HG03342 (cell line): ENCODE measurements at regions not wholly inside any gene's neighbourhood (a gene's known extent, or its start where the extent isn't known, plus 50 kb on each side); places are given as distances from the start of the nearest gene placed in this dataset.

Experiments used
- ATAC-seq: cut with Tn5 transposase; IDR thresholded peaks from one replicate; pipeline ENCODE4 v1.9.1; 2021; ENCODE audit warnings: mild to moderate bottlenecking, moderate library complexity; ENCODE audit not compliant: unreplicated experiment

DNA sequence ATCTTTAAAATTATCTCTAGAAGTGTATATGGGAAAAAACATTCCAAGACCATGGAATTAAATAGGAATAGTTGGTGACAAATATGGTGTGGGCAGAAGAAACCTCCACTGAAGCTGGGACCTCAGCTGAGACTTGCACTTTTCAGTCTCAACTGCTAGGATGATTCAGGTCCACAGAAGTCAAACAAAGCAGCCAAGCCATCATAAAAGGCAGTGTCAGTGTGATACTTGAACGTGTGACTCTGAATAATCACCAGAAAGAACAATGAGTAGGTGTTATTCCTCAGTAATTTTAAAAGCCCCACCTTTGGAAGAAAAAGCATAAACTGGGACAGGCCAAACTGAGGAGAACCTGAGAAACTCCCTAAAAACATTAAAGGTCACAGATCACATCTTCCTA lies 90.7 kb downstream of the ZNF281 start:
- ATAC-seq = no peak

DNA sequence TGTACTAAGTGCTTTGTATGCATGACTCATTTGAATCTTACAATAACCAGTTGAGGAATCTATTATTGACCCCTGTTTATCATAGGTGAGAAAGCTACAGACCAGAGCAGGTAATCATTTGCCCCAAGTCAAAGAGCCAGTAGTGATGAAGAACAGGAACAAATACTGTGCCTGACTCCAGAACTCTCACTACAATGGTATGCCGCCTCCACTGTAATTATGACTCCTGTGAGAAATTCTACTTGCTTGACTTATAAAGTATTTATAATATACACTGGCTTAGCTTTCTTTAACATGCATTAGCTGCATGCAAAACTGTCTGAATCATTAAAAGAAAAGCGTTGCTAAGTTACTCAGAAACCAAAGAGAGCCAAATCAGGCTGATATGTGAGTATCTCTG lies 92.6 kb downstream of the ZNF281 start:
- no peak for ATAC-seq

DNA sequence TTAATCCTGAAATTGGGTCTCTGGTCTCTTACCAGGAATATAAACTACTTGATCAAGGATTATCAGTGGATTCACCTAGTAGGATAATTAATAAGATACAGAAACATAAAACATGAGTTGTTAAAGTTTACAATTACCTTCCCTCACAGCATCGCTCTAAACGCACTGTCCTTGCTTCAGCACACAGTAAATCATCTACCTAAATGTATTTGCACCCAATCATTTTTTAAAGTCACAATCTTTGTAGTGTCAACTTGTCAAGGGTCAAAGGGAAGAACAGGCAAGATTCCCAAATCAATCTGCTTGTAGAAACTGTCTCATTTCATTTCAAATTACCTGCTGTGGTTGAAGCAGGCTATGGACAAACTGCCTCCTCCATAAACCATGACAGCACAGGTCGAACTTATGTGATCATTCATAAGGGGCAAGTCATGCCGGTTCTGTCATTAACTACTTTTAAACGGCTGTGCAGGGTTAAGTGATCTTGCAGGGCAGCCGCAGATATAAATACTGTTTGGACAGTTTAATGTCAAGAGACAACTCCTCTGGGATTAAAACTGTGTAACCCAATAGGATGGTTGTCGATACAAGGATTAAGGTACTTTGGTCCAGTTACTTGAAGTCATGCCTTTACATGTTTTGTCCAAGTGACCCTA lies 93.6 kb downstream of the ZNF281 start:
- ATAC-seq = no peak

DNA sequence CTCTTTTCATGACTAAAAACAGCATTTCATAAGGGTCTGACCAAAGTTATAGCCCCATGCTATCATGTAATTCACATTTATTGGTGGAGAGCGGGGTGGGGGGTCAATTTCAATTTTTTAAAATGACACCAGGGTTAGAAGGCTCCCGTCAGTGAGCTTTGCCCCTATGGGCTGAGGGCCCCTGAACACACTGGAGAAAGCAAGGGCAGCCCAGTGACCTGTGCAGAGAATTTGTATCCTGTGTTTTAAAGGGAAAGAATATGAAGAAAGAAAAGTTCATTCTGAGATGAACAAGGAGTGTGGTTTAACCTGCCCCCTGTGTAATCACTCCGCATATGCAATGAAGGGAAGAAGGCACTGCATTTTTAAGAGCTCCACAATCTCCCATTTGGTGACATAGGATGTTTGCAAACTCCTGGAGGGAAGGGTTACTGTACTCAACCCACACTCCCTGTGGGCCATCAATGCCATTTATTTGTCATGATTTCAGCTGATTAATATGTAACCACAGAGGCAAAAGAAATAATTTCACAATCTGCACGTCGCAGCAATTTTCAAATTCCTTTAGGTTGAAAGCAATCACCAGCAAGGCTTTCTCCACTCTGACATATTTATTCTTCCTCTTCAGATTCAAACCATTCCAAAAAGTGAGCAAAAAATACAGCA lies 95.6 kb downstream of the ZNF281 start:
- no peak for ATAC-seq

DNA sequence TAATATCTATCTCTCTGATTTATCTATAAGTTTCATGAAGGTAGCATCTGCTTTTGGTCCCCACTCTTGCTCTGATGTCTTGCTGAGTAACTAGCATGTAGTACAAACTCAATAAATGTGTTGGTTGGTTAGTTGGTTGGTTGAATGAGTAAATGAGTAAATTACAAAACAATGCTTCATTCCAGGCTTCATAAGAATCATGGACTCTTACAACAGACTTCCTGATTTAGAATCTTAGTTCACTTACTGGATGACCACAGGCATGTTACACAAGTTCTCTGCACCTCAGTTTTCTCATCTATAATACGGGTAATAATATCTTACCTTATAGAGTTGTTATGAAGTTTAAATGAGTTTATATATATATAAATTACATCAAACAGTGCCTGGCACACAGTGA lies 98.6 kb downstream of the ZNF281 start:
- ATAC-seq = no peak

DNA sequence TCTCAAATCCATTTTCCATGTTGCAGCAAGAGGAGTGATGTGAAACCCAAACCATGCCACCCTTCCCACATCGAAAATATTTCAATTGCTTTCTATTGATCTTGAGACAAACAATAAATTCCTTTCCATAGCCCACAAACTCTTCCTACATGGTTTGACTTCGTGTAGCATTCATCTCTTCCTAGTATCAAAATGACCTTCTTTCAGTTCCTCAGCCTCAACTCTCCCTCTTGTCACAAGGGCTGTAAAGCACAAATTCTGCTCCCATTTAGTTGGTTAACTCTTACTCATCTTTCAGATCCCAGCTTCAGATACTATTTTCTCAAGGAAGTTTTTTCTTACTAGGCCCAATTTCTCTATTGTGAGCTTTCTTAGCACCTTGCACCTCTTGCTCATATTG lies 99.0 kb downstream of the ZNF281 start:
- ATAC-seq = no peak

DNA sequence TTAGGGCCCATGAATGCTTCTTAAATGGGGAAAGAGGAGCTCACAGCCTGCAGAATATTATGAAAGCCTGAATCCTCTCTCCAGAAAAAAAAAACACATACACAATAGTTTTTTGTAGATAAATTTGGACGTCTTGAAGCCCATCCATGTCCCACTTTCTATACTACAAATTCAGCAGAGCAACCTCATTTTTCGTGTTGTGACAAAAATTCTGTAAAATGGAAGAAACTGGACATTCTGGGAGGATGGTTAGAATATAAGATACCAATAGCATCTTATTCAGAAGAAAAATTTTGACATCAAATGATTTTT lies 102.1 kb downstream of the ZNF281 start:
- ATAC-seq = no peak

DNA sequence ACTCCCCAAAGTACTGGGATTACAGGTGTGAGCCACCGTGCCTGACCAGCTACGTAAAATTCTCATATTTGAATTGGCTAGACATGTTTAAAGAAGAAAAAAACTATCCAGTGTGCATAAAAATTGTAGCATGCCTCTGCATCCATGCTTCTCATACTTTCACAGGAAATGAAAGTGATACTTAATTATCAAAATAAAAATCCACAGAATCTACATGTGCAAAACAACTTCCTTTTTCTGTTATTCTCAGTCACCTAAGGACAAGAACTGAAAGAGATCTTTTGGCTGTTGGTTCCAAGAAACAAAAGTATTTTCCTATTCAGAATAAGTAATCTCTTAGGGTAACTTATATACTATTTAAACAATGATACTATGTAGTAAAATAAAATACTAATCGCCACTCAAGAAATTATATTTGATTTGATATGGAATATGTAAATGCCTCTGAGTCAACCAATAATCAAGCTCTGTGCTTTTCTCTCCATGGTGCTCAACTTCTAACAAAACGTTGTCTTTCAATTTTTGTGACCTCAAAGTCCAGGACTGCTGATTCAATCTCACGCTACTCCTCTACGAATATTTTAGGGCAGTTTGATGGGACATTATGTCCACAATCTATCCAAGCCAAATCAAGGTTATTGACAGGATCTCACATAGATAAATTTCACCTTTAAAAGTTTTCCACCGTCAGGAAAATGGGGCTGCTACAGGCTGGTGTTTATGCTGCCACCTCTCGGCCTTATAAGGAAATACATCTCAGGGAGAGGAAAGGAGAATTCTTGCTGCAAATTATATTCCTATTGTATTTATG lies 102.7 kb downstream of the ZNF281 start:
- ATAC-seq = peak; percentile 64

DNA sequence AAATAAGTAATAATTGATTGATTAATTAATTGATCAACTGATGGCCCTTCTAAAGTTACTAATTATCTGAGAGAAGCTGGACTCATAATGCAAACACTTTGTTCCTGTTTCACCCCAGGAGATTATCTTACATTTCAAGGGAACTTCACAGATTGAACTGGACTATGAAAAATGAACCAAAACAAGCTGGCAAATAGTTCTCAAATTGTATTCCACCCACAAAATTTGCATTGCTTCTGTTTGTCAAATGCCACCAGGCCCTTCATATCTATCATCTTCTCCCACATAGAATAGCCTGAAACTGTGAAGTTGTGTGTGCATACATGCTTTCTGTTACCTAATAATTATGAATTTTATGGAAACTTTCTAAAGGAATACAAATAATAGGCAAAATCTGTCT lies 104.0 kb downstream of the ZNF281 start:
- no peak for ATAC-seq

DNA sequence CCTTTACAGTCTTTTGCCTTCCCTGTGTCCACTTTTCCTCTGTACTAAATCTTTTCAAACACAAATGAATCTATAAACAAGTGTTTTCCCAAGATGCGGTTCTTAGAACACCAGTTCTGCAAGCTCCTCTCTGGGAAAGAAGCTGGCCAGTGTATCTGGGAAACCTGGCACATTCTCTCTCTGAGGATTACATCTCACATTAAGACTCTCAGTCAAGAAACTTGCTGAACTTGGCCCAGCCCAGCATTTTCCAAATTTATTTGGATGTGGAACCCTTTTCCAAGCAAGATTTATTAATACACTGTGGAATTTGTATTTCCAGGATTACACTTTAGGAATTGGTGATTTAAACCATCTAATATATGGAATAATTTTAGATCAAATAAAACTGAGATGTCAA lies 105.7 kb downstream of the ZNF281 start:
- no peak for ATAC-seq

DNA sequence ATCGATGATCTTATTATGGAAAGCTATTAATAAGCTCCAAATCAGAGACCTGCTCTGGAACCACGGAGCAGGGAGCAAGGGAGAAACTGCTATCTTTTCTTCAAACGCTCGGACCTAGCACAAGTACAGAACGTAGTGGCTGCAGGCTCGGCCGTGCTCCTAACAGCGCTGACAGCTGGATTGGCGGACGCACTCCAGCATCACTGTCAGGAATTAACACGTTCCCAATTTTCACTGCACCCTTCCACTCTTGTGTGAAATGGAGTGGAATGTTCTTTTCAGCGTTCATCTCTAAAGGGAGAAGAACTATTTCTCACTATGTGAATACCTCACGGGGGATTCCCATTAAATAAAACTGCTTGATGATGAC lies 106.9 kb downstream of the ZNF281 start:
- no peak for ATAC-seq

DNA sequence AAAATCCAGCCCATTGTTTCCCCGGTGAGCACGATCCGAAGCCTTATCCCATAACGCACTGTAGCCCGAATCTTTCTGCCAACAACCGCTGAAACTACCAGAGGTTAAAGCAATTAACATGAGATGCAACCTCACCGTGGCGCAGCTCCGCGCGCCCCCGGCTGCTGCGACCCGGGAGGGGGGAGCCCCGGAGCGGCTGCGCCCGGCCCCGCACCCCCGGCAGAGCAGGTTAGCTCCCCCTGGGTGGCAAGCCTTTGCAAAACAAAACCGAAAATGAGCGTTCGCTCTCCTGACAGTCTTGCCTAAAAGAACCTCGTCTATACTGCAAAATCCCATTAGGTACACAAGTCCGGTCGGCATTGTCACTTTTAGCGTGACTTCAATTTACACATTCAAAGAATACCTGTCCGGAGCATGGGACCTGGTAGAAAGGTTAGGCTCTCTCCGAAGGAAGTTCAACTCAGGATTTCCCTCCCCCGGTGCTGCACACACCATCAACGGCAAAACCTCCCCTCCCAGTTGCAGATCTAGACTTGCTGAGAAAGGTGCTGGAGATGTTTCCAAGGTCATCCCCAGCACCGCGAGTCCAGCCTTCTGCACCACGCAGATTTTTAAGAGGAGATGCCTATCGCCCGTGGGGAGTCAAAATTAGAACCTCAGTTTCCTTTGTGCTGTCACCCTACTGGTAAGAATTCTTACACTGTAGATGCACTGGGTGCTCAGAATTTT lies 107.5 kb downstream of the ZNF281 start:
- peak; percentile 67 for ATAC-seq

DNA sequence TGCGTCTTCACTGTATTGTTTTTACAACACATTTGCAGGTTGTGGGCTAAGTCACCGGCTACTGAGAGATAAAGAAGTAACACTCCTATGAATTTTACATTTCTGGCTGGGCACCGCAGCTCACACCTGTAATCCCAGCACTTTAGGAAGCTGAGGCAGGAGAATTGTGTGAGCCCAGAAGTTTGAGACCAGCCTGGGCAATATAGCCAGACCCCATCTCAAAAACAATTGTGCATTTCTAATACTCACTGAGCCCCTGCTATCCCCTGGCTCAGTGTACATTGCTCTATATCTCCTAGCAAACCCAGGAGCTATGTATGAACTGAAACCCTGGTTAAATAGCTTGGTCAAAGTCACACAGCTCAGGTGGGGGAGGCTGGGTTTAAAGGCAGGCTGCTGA lies 108.7 kb downstream of the ZNF281 start:
- ATAC-seq = no peak

DNA sequence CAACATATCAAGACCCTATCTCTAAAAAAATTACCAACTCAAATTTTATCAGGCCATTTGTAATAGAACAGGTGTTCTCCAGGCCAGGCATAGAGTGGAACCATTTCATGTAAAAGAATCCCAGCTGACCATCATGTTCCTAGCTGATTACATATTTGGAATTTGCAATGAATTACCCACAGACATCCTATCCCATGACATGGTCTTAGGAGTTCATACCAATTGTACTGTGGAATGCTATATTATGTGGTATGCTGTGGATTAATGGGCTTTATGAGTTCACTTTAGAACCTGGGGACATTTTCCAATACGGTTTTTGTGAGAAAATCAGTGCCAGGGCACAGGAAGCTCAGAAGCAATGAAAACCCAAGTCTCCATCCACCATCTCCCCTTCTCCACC lies 110.3 kb downstream of the ZNF281 start:
- no peak for ATAC-seq

DNA sequence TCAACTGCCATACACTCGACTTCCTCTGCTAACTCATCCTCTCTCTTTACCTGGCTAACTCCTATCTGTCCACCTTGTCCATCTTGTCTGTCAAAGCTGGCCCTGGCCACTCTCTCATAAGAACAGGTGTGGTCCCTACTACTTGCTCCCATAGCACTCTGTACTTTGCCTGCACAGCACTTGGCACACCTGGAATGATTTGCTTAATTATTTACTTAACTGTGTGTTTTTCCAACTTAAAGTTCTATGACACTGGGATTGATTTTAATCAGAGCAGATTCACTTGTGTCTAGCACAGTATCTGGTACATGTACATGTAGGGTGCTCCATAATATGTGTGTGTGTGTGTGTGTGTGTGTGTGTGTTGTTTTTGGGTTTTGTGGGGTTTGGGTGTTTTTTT lies 111.6 kb downstream of the ZNF281 start:
- ATAC-seq = no peak

DNA sequence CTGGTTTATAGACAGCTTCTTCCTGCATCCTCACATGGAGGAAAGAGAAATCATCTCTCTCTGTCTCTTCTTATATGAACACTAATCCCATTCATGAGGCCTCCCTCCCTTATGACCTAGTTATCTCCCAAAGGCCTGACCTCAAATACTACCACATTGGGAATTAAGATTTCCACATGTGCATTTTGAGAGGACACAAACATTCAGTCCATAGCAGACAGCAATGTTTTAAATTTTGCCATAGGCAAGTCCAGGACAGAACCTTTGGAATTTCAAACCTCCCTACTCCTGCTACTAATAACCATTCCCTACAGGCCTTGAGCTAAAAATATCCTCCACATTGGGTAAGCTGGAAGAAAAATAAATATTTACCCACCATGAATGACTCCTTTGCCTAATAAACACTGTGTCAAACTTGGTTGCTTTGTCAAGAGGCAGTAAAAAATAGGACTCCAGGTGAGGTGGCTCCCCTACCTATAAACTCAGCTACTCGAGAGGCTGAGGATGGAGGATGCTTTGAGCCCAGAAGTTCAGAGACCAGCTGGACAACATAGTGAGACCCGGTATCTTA lies 113.7 kb downstream of the ZNF281 start:
- ATAC-seq = no peak

DNA sequence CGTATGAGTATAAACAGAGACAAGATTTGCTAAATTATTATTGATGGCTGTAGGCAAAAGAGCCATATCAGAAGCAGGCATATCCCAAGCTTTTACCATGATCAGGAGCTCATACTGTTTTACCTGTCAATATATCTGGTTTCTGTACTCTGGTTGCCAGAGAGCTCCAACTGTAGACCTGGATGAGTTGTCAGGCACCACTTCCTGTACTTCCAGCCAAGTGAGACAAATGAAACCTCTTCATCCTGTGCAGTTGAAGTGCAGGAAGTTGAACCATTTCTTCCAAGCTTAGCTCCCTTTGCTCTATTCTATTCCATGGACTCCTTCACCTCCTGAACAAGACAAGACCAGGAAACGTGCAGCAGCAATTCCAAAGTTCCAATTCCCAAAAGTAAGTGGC lies 115.6 kb downstream of the ZNF281 start:
- no peak for ATAC-seq

DNA sequence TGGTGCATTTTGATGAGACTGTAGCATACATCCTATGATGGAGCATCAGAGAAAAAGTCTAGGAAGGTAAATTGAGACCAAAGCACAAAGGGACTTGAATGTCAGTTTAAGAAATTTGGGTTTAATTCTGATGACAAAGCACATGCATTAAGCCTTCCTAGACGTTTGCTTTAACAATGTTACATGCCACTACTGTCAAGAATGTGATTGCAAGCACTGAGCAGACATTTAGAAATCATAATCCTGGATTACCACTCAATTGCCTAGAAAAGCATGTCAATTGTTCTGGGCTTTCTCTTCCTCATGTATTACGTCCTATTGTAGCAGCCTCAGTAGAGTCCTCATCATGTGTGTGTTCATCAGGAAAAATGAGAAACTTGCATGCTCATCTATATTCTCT lies 117.1 kb downstream of the ZNF281 start:
- ATAC-seq = no peak

DNA sequence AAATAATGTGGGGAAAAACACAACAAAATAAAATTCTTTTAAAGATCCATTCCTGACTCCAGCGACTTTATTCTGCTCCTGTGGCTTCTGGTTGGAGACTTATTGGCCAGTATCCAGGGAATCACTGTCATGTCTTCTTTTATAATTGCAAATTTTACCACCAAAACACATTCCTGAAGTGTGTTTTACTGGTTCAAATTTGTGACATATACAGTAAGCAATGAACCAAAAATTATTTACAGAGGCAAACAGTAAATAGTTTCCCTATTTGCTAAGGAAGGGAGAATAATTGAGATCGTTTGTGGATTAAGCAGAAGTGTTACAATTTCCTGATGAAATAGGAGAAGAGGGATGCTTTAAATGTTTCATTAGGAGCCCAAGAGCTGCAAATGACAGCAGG lies 118.7 kb downstream of the ZNF281 start:
- ATAC-seq = no peak

DNA sequence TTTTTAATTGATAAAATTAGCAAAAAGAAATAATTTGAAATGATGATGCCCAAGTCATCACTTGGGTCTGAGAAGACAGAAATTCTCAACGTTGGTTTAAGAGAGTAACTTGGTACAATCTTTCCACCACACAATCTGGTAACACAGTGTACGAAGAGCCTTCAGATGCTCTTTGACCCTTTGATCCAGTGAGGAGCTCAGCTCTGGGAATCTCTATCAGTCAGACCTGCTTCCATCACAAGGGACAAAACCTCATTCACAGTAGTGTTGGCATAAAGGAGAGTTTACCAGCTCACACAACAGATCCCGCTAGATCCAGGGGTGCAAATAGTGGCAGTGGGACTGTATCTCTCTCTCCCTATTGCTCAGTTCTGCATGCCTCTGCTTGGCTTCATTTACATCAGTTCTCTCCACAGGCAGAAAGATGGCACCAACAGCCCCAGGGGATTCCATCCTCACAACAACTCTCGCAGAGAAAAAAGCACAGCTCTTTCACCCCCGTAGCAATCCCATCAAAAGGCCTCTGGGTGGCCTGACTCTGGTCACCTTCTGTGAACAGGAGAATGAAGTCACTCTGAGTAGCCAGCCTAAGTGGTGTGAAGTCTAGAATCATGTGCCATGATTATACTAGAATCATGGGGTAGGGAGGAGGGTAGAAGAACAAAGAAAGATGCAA lies 119.7 kb downstream of the ZNF281 start:
- ATAC-seq = no peak

DNA sequence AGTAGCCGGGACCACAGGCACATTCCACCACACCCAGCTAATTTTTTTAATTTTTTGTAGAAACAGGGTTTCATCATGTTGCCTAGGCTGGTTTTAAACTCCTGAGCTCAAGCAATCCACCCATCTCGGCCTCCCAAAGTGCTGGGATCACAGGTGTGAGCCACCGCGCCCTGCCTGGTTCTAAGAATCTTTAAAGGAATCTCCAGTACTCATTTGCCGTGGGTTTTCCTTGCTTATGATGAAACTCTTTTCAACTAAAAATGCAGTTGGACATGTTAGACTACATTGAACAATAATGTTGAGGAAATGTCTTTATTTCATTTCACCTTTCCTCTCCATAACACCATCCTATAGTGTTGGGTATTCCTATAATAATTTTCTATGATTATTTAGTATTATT lies 121.6 kb downstream of the ZNF281 start:
- ATAC-seq = no peak
